OCI-LY7 (cell line): ENCODE measurements at regions not wholly inside any gene's neighbourhood (a gene's known extent, or its start where the extent isn't known, plus 50 kb on each side); places are given as distances from the start of the nearest gene placed in this dataset.

Experiments
- BruUV-seq: library from RNA; stranded (reverse); fragments of 400-500 nt; replicated peaks from 2 replicates; lab custom pipeline; 2021; lab: Mats Ljungman, UMichigan
- CTCF ChIA-PET: fragments of 300-600 bp; sonication (Branson Sonifier 250); formaldehyde crosslinking; loops from one replicate; lab custom pipeline; 2022; ENCODE audit warnings: antibody characterized with exemption; ENCODE audit not compliant: unreplicated experiment; lab: Charles Lee
- POLR2A ChIA-PET: fragments of 300-600 bp; sonication (Branson Sonifier 250); formaldehyde crosslinking; loops from one replicate; lab custom pipeline; 2022; ENCODE audit warnings: antibody characterized with exemption; lab: Charles Lee
- DNase-seq: peaks from one replicate; pipeline ENCODE4 v3.0.0-alpha.2; 2015; ENCODE audit warnings: low spot score
- H2AFZ ChIP-seq: fragments of 200-600 bp; sonication (generic), shearing (Covaris generic); 2 replicates; pipeline ENCODE4 v1.6.1; 2014; ENCODE audit warnings: mild to moderate bottlenecking, antibody characterized with exemption, low read length, moderate library complexity
- H3K27ac ChIP-seq: fragments of 200-600 bp; sonication (generic); 2 replicates; pipeline ENCODE4 v1.5.1; 2014; ENCODE audit warnings: mixed run types, low read depth, mild to moderate bottlenecking, moderate library complexity, low read length, inconsistent platforms; ENCODE audit not compliant: poor library complexity, severe bottlenecking
- H3K36me3 ChIP-seq: fragments of 200-600 bp; sonication (generic); 2 replicates; pipeline ENCODE4 v1.6.1; 2014; ENCODE audit warnings: mild to moderate bottlenecking, antibody characterized with exemption, low read length, moderate library complexity, mixed read lengths; ENCODE audit not compliant: insufficient read depth
- H3K4me1 ChIP-seq: fragments of 200-600 bp; sonication (generic); 2 replicates; pipeline ENCODE4 v1.5.1; 2014; ENCODE audit warnings: mild to moderate bottlenecking, low read length; ENCODE audit not compliant: insufficient read depth, poor library complexity, severe bottlenecking
- H3K4me2 ChIP-seq: fragments of 200-600 bp; sonication (generic); 2 replicates; pipeline ENCODE4 v1.6.1; 2014; ENCODE audit warnings: mild to moderate bottlenecking, low read length
- H3K4me3 ChIP-seq: fragments of 200-600 bp; sonication (generic); 2 replicates; pipeline ENCODE4 v1.5.1; 2014; ENCODE audit warnings: mild to moderate bottlenecking, low read depth, low read length; ENCODE audit not compliant: poor library complexity, severe bottlenecking
- H3K79me2 ChIP-seq: fragments of 200-600 bp; sonication (generic); 2 replicates; pipeline ENCODE4 v1.6.1; 2016; ENCODE audit warnings: low read depth, mild to moderate bottlenecking, low read length, moderate library complexity, mixed read lengths; ENCODE audit not compliant: insufficient read depth
- H3K9me2 ChIP-seq: fragments of 200-600 bp; sonication (generic); 2 replicates; pipeline ENCODE4 v1.6.1; 2016; ENCODE audit warnings: mild to moderate bottlenecking, low read length, mixed read lengths; ENCODE audit not compliant: insufficient read depth
- H3K9me3 ChIP-seq: fragments of 200-600 bp; sonication (generic); 2 replicates; pipeline ENCODE4 v1.6.1; 2014; ENCODE audit warnings: mild to moderate bottlenecking, mixed run types, low read length, mixed read lengths
- H4K20me1 ChIP-seq: fragments of 200-600 bp; sonication (generic); 2 replicates; pipeline ENCODE4 v1.6.1; 2014; ENCODE audit warnings: mild to moderate bottlenecking, antibody characterized with exemption, low read length, moderate library complexity, mixed read lengths; ENCODE audit not compliant: insufficient read depth
- EZH2phosphoT487 ChIP-seq: fragments of 200-600 bp; sonication (generic); IDR thresholded peaks from 2 replicates; pipeline ENCODE4 v1.6.1; 2018; ENCODE audit warnings: low read depth, borderline replicate concordance, mild to moderate bottlenecking, mixed run types, antibody characterized with exemption, low read length, moderate library complexity, mixed read lengths
- intact Hi-C: fragments of 100-400 bp; cut with micrococcal nuclease; formaldehyde crosslinking; loops from one replicate; pipeline ENCODE4 v1.10.0; 2022; ENCODE audit not compliant: unreplicated experiment
- TF ChIP-seq, protein P1 (sequence below): fragments of 200-600 bp; sonication (generic); conservative IDR thresholded peaks from 2 replicates; pipeline ENCODE4 v1.5.1; 2014; ENCODE audit warnings: mild to moderate bottlenecking, antibody characterized with exemption, low read length, moderate library complexity, mixed read lengths

- POLR2A ChIA-PET, result interaction anchor here (0.7 kb wide), 1 partner anchor 88 kb away, joined by 3 read pairs; no protein-coding TSS in a partner anchor
- H3K9me3 ChIP-seq, result no peaks in the 10 kb centered on the region
- no peak for TF ChIP-seq EZH2phosphoT487
- TF ChIP-seq, protein P1, sequence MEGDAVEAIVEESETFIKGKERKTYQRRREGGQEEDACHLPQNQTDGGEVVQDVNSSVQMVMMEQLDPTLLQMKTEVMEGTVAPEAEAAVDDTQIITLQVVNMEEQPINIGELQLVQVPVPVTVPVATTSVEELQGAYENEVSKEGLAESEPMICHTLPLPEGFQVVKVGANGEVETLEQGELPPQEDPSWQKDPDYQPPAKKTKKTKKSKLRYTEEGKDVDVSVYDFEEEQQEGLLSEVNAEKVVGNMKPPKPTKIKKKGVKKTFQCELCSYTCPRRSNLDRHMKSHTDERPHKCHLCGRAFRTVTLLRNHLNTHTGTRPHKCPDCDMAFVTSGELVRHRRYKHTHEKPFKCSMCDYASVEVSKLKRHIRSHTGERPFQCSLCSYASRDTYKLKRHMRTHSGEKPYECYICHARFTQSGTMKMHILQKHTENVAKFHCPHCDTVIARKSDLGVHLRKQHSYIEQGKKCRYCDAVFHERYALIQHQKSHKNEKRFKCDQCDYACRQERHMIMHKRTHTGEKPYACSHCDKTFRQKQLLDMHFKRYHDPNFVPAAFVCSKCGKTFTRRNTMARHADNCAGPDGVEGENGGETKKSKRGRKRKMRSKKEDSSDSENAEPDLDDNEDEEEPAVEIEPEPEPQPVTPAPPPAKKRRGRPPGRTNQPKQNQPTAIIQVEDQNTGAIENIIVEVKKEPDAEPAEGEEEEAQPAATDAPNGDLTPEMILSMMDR, result no peak
These were observed 653.7 kb downstream of the TLE1 start for GRCh38 chr9:81035601-81036000.

GRCh38 chr9:81035171-81035570, 654.2 kb downstream of the TLE1 start:
- intact Hi-C loops, result no loop called here
- no TSS peak for BruUV-seq
- POLR2A ChIA-PET, result interaction anchor here (0.7 kb wide), 1 partner anchor 88 kb away, joined by 3 read pairs; no protein-coding TSS in a partner anchor

More at GRCh38 chr9:81035601-81036000, 653.7 kb downstream of the TLE1 start:
- H3K4me2 ChIP-seq, result no peak overlapping the region
- H3K9me2 ChIP-seq, result no peaks in the 10 kb centered on the region
- no peaks in the 10 kb centered on the region for H3K36me3 ChIP-seq
- intact Hi-C loops, result no loop called here
- no peaks in the 10 kb centered on the region for H3K79me2 ChIP-seq
- no TSS peak for BruUV-seq
- H4K20me1 ChIP-seq, result no peaks in the 10 kb centered on the region
- H2AFZ ChIP-seq, result no peak overlapping the region
- H3K4me3 ChIP-seq, result no peak overlapping the region
- H3K27ac ChIP-seq, result no peak overlapping the region
- CTCF ChIA-PET, result no interaction called here
- no peak for DNase-seq
- no peaks in the 10 kb centered on the region for H3K4me1 ChIP-seq

DNA sequence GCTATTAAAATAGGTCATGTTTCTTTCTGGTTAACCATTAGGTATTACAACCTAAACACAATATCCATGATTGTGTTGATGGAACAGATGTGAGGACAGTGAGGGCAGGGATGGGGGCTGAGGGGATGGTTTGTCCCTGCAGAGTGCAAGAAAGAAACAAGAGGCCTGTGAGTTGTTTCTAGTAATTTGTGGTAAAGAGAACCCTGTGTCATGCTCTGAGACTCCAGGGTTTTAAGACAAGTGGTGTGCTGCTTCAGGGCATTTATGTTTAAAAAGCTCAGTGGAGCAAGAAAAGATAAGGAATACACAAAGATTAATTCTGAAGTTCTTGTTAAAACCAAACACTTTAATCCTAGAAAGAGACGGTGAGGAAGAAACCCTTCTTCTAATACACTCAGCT, 656.5 kb downstream of the TLE1 start:
- Histone ChIP-seq H3K9me3 (no peaks in the 10 kb centered on the region), H4K20me1 (no peaks in the 10 kb centered on the region), H3K79me2 (no peaks in the 10 kb centered on the region), H3K36me3 (no peaks in the 10 kb centered on the region), H3K4me3 (no peak overlapping the region), H3K27ac (no peak overlapping the region), H2AFZ (no peak overlapping the region), H3K4me1 (no peaks in the 10 kb centered on the region), H3K4me2 (no peak overlapping the region), H3K9me2 (no peaks in the 10 kb centered on the region)
- ChIA-PET CTCF (no interaction called here), POLR2A (interaction anchor here (0.8 to 1.2 kb wide), 2 partner anchors 11 to 91 kb away, joined by 3 read pairs; no protein-coding TSS in a partner anchor)
- no TSS peak for BruUV-seq
- no peak for DNase-seq
- intact Hi-C loops, result no loop called here
- no peak for TF ChIP-seq EZH2phosphoT487
- TF ChIP-seq, protein P1, result no peak

More at GRCh38 chr9:81035171-81035570, 654.2 kb downstream of the TLE1 start:
- H3K4me3 ChIP-seq, result no peak overlapping the region
- H3K36me3 ChIP-seq, result no peaks in the 10 kb centered on the region
- H4K20me1 ChIP-seq, result no peaks in the 10 kb centered on the region
- CTCF ChIA-PET, result no interaction called here
- H3K79me2 ChIP-seq, result no peaks in the 10 kb centered on the region
- H3K4me1 ChIP-seq, result no peaks in the 10 kb centered on the region
- no peak overlapping the region for H2AFZ ChIP-seq
- DNase-seq, result no peak
- H3K27ac ChIP-seq, result no peak overlapping the region
- H3K4me2 ChIP-seq, result no peak overlapping the region
- TF ChIP-seq, protein P1, result no peak
- no peak for TF ChIP-seq EZH2phosphoT487
- no peaks in the 10 kb centered on the region for H3K9me2 ChIP-seq
- no peaks in the 10 kb centered on the region for H3K9me3 ChIP-seq
